ENCODE measurements at regions not wholly inside any gene's neighbourhood (a gene's known extent, or its start where the extent isn't known, plus 50 kb on each side); places are given as distances from the start of the nearest gene placed in this dataset.

GRCh38 chr7:132053871-132054270, 497.4 kb upstream of the PODXL start:
- Mint-ChIP-seq H3K4me3 (no peak overlapping the region), H3K27me3 (ENCODE audit: low read depth) (no peaks in the 10 kb centered on the region), H3K27ac (no peak overlapping the region), H3K36me3 (peaks cover 8% of the 10 kb centered on the region), H3K9me3 (peaks cover 26% of the 10 kb centered on the region), H3K4me1 (no peaks in the 10 kb centered on the region)
- no peak for ATAC-seq
- TF ChIP-seq ZNF219 (CRISPR knock-in tag; IDR thresholded peaks at IDR 0.05; ENCODE audit: borderline replicate concordance), result no peak
- no peak for TF ChIP-seq ATF1 (CRISPR knock-in tag; IDR thresholded peaks at IDR 0.05)
- TF ChIP-seq AR (CRISPR knock-in tag; IDR thresholded peaks at IDR 0.05), result no peak
- TF ChIP-seq MXD4 (CRISPR knock-in tag; IDR thresholded peaks at IDR 0.05; ENCODE audit: borderline replicate concordance), result no peak
- TF ChIP-seq MAX (CRISPR knock-in tag; IDR thresholded peaks at IDR 0.05), result no peak
- no peak for TF ChIP-seq NFE2L1 (CRISPR knock-in tag; IDR thresholded peaks at IDR 0.05)
- TF ChIP-seq, protein P1, sequence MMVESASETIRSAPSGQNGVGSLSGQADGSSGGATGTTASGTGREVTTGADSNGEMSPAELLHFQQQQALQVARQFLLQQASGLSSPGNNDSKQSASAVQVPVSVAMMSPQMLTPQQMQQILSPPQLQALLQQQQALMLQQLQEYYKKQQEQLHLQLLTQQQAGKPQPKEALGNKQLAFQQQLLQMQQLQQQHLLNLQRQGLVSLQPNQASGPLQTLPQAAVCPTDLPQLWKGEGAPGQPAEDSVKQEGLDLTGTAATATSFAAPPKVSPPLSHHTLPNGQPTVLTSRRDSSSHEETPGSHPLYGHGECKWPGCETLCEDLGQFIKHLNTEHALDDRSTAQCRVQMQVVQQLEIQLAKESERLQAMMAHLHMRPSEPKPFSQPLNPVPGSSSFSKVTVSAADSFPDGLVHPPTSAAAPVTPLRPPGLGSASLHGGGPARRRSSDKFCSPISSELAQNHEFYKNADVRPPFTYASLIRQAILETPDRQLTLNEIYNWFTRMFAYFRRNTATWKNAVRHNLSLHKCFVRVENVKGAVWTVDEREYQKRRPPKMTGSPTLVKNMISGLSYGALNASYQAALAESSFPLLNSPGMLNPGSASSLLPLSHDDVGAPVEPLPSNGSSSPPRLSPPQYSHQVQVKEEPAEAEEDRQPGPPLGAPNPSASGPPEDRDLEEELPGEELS (CRISPR knock-in tag; IDR thresholded peaks at IDR 0.05), result no peak
- TF ChIP-seq, protein P2, sequence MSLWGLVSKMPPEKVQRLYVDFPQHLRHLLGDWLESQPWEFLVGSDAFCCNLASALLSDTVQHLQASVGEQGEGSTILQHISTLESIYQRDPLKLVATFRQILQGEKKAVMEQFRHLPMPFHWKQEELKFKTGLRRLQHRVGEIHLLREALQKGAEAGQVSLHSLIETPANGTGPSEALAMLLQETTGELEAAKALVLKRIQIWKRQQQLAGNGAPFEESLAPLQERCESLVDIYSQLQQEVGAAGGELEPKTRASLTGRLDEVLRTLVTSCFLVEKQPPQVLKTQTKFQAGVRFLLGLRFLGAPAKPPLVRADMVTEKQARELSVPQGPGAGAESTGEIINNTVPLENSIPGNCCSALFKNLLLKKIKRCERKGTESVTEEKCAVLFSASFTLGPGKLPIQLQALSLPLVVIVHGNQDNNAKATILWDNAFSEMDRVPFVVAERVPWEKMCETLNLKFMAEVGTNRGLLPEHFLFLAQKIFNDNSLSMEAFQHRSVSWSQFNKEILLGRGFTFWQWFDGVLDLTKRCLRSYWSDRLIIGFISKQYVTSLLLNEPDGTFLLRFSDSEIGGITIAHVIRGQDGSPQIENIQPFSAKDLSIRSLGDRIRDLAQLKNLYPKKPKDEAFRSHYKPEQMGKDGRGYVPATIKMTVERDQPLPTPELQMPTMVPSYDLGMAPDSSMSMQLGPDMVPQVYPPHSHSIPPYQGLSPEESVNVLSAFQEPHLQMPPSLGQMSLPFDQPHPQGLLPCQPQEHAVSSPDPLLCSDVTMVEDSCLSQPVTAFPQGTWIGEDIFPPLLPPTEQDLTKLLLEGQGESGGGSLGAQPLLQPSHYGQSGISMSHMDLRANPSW (CRISPR knock-in tag; conservative IDR thresholded peaks at IDR 0.05; ENCODE audit: low read depth), result no peak
- no peak for TF ChIP-seq GRHL2 (CRISPR knock-in tag; IDR thresholded peaks at IDR 0.05; ENCODE audit: insufficient replicate concordance, severe bottlenecking)
- no peak for TF ChIP-seq RORB (CRISPR knock-in tag; IDR thresholded peaks at IDR 0.05)
- no peak for TF ChIP-seq HMGA2 (CRISPR knock-in tag; IDR thresholded peaks at IDR 0.05)
- no peak for TF ChIP-seq ATF3 (CRISPR knock-in tag; conservative IDR thresholded peaks at IDR 0.05)
- TF ChIP-seq, protein P3, sequence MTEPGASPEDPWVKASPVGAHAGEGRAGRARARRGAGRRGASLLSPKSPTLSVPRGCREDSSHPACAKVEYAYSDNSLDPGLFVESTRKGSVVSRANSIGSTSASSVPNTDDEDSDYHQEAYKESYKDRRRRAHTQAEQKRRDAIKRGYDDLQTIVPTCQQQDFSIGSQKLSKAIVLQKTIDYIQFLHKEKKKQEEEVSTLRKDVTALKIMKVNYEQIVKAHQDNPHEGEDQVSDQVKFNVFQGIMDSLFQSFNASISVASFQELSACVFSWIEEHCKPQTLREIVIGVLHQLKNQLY (CRISPR knock-in tag; IDR thresholded peaks at IDR 0.05), result no peak
- TF ChIP-seq, protein P4, sequence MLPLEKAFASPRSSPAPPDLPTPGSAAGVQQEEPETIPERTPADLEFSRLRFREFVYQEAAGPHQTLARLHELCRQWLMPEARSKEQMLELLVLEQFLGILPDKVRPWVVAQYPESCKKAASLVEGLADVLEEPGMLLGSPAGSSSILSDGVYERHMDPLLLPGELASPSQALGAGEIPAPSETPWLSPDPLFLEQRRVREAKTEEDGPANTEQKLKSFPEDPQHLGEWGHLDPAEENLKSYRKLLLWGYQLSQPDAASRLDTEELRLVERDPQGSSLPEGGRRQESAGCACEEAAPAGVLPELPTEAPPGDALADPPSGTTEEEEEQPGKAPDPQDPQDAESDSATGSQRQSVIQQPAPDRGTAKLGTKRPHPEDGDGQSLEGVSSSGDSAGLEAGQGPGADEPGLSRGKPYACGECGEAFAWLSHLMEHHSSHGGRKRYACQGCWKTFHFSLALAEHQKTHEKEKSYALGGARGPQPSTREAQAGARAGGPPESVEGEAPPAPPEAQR (CRISPR knock-in tag; IDR thresholded peaks at IDR 0.05), result no peak
- TF ChIP-seq NR1H2 (CRISPR knock-in tag; IDR thresholded peaks at IDR 0.05), result no peak
- no peak for TF ChIP-seq TEAD1 (CRISPR knock-in tag; IDR thresholded peaks at IDR 0.05)
- TF ChIP-seq RELA (CRISPR knock-in tag; IDR thresholded peaks at IDR 0.05; ENCODE audit: borderline replicate concordance), result no peak
- ChIA-PET CTCF (interaction anchor here (1.0 to 1.3 kb wide), 2 partner anchors 101 to 194 kb away, joined by 3 to 4 read pairs; no protein-coding TSS in a partner anchor), POLR2A (no interaction called here)
- no peak for DNase-seq (ENCODE audit: low spot score)
